ENCODE measurements at regions not wholly inside any gene's neighbourhood (a gene's known extent, or its start where the extent isn't known, plus 50 kb on each side); places are given as distances from the start of the nearest gene placed in this dataset.

DNA sequence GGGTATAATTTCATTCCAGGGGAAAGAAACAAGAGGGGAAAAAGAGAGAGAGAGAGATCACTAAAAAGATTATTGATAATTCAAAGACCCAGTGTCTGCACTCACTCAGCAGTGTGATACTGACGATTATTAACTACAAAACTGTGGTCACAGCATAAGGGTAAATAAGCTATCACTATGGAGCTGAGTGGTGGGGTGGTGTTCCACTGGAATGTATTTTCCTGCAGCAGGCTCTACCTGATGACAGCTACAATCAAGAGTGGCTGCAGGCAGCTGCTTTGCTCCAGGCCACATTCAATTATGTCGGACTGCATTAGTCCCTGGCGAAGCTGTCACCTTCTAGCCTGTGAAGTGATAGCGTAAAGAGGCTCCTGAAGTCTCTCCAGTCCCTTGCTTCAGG, 122.2 kb upstream of the TFAP2D start:
- Histone ChIP-seq H4K20me1 (ENCODE audit: insufficient read depth, low read length) (no peaks in the 10 kb centered on the region), H3K23ac (ENCODE audit: low read depth, low read length) (no peak overlapping the region), H2AFZ (replicated peaks; ENCODE audit: low read length, poor library complexity) (no peak overlapping the region), H3K18ac (ENCODE audit: low read depth, low read length) (no peak overlapping the region), H2BK5ac (ENCODE audit: low read depth, low read length, poor library complexity, severe bottlenecking) (no peak overlapping the region), H3K4ac (ENCODE audit: low read depth, low read length) (no peak overlapping the region), H2BK120ac (ENCODE audit: low read depth, low read length) (no peak overlapping the region), H3K4me2 (ENCODE audit: low read depth, low read length) (no peak overlapping the region), H3K14ac (replicated peaks; ENCODE audit: low read depth, low read length) (no peak overlapping the region), H3K9me1 (ENCODE audit: insufficient read depth, low read length) (no peaks in the 10 kb centered on the region), H4K91ac (ENCODE audit: insufficient read depth, low read depth, low read length) (no peak overlapping the region), H3K27me3 (ENCODE audit: control insufficient read depth, insufficient read depth, low read length) (no peaks in the 10 kb centered on the region), H2BK20ac (ENCODE audit: low read depth, low read length) (no peak overlapping the region), H3K4me1 (ENCODE audit: control insufficient read depth, insufficient read depth, low read length) (no peaks in the 10 kb centered on the region), H3K9ac (ENCODE audit: low read depth, low read length) (no peak overlapping the region), H3K56ac (ENCODE audit: extremely low read depth, insufficient read depth, low read length) (no peak overlapping the region), H2AK9ac (replicated peaks; ENCODE audit: low read depth, low read length, poor library complexity) (no peak overlapping the region), H3K27ac (ENCODE audit: insufficient read depth, low read length) (no peak overlapping the region), H4K5ac (ENCODE audit: low read depth, low read length) (no peak overlapping the region), H2BK15ac (ENCODE audit: low read depth, low read length) (no peak overlapping the region), H2AK5ac (ENCODE audit: low read depth, low read length) (no peak overlapping the region), H3K79me1 (ENCODE audit: low read depth in 1 of 2, low read length in 2 of 2) (no peaks in the 10 kb centered on the region), H3K4me3 (ENCODE audit: insufficient read depth, low read depth, low read length) (no peak overlapping the region), H3K36me3 (ENCODE audit: control insufficient read depth, insufficient read depth, low read length) (no peaks in the 10 kb centered on the region), H4K8ac (ENCODE audit: low read depth in 2 of 2, low read length in 2 of 2) (no peak overlapping the region), H3K9me3 (ENCODE audit: control insufficient read depth, insufficient read depth, low read length) (no peaks in the 10 kb centered on the region)
- TF ChIP-seq USF2 (IDR thresholded peaks at IDR 0.05; ENCODE audit: low read depth, low read length) (no peak), SMC3 (IDR thresholded peaks at IDR 0.05; ENCODE audit: low read depth, low read length) (no peak), MAZ (IDR thresholded peaks at IDR 0.05; ENCODE audit: borderline replicate concordance, low read depth, low read length) (no peak), RCOR1 (IDR thresholded peaks at IDR 0.05; ENCODE audit: insufficient replicate concordance, low read length) (no peak), CTCF (conservative IDR thresholded peaks at IDR 0.05; ENCODE audit: low read depth, low read length) (no peak), NFE2L2 (IDR thresholded peaks at IDR 0.05; ENCODE audit: low read depth, low read length) (no peak), RFX5 (IDR thresholded peaks at IDR 0.05; ENCODE audit: low read depth, low read length) (no peak), BHLHE40 (IDR thresholded peaks at IDR 0.05; ENCODE audit: low read depth, low read length) (no peak), MXI1 (IDR thresholded peaks at IDR 0.05; ENCODE audit: borderline replicate concordance, low read depth, low read length) (no peak), POLR2A (IDR thresholded peaks at IDR 0.05; ENCODE audit: low read depth, low read length) (no peak)
- TF ChIP-seq, protein P1, sequence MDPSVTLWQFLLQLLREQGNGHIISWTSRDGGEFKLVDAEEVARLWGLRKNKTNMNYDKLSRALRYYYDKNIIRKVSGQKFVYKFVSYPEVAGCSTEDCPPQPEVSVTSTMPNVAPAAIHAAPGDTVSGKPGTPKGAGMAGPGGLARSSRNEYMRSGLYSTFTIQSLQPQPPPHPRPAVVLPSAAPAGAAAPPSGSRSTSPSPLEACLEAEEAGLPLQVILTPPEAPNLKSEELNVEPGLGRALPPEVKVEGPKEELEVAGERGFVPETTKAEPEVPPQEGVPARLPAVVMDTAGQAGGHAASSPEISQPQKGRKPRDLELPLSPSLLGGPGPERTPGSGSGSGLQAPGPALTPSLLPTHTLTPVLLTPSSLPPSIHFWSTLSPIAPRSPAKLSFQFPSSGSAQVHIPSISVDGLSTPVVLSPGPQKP (IDR thresholded peaks at IDR 0.05; ENCODE audit: borderline replicate concordance, low read depth, low read length), result no peak
- 62% methylated on average over 3 of the region's 4 CpGs; no CpG with 5 or more reads in 1 of the 2 experiments for WGBS, 2 experiments (ENCODE audit: extremely low coverage in 2 of 2, insufficient read length in 1 of 2)
- dilution Hi-C loops (cut with HindIII; ENCODE audit: low sequenced_read_pairs, unreplicated experiment) (no loop called here), intact Hi-C loops (cut with micrococcal nuclease) (loop anchor here (5.0 kb wide), 1 partner anchor 521 kb away; no protein-coding TSS in a partner anchor), in situ Hi-C loops (cut with MboI; ENCODE audit: low sequenced_read_pairs) (no loop called here)
- no peak for ATAC-seq (ENCODE audit: low read depth)
- DNase-seq, result no peak
- POLR2A ChIA-PET (ENCODE audit: unreplicated experiment), result no interaction called here
- CTCF ChIA-PET, result no interaction called here
- no TSS peak for BruUV-seq (replicated peaks)
